ENCODE measurements at regions not wholly inside any gene's neighbourhood (a gene's known extent, or its start where the extent isn't known, plus 50 kb on each side); places are given as distances from the start of the nearest gene placed in this dataset.

- CTCF ChIA-PET = no interaction called here
- H3K27ac ChIP-seq (ENCODE audit: insufficient read depth, low read depth, low read length) = no peak overlapping the region
Measured at GRCh38 chr16:55019419-55020131, 88.9 kb downstream of the IRX5 start.

More at GRCh38 chr16:55019419-55020131, 88.9 kb downstream of the IRX5 start:
- FAIRE-seq = no peak
- no peak for DNase-seq (ENCODE audit: low read depth, low spot score)
- no peaks in the 10 kb centered on the region for H3K9me1 ChIP-seq (replicated peaks; ENCODE audit: control insufficient read depth, extremely low read depth, insufficient read depth, low read length)
- dilution Hi-C loops (cut with MboI; ENCODE audit: extremely low pct_ligation_motif_present, low sequenced_read_pairs) (no loop called here), intact Hi-C loops (cut with micrococcal nuclease) (loop anchor here (5.0 kb wide), 1 partner anchor 1072 kb away; no protein-coding TSS in a partner anchor)
- no peak overlapping the region for H2AFZ ChIP-seq (ENCODE audit: low read depth, low read length)
- no peaks in the 10 kb centered on the region for H3K27me3 ChIP-seq (ENCODE audit: control insufficient read depth in 2 of 2, insufficient read depth in 2 of 2, low read length in 2 of 2)
- H3K79me2 ChIP-seq (ENCODE audit: control insufficient read depth, insufficient read depth, low read length) = no peaks in the 10 kb centered on the region
- no peak for TF ChIP-seq JUN (IDR thresholded peaks at IDR 0.05; ENCODE audit: borderline replicate concordance, insufficient read depth, insufficient read length, low read depth)
- TF ChIP-seq MYC (IDR thresholded peaks at IDR 0.05; ENCODE audit: low read depth, low read length) = no peak
- no peak for TF ChIP-seq FOS (IDR thresholded peaks at IDR 0.05; ENCODE audit: borderline replicate concordance, insufficient read depth, low read length)
- TF ChIP-seq MAX (IDR thresholded peaks at IDR 0.05; ENCODE audit: insufficient read depth, insufficient read length) = no peak
- TF ChIP-seq GATA2 (IDR thresholded peaks at IDR 0.05; ENCODE audit: insufficient read depth, insufficient read length, low read depth, low read length) = no peak
- TF ChIP-seq POLR2A (IDR thresholded peaks at IDR 0.05; ENCODE audit: low read depth, low read length) = no peak
- no peak for TF ChIP-seq EZH2 (IDR thresholded peaks at IDR 0.05; ENCODE audit: borderline replicate concordance, low read depth, low read length, severe bottlenecking)
- TF ChIP-seq CTCF (IDR thresholded peaks at IDR 0.05; ENCODE audit: extremely low read depth in 1 of 2, insufficient read depth in 1 of 2, low read depth in 1 of 2, low read length in 2 of 2) = no peak
- TF ChIP-seq POLR2AphosphoS5 (IDR thresholded peaks at IDR 0.05; ENCODE audit: insufficient read depth, low read depth, low read length) = no peak
- H3K9me3 ChIP-seq (replicated peaks; ENCODE audit: control insufficient read depth, insufficient read depth, low read length) = no peaks in the 10 kb centered on the region
- POLR2A ChIA-PET = no interaction called here
- no peak overlapping the region for H3K4me3 ChIP-seq (replicated peaks in 1 of 3; ENCODE audit: insufficient read depth in 1 of 3, low read depth in 1 of 3, low read length in 3 of 3)
- no TSS peak for BruUV-seq (replicated peaks)
- no peak overlapping the region for H3K4me2 ChIP-seq (ENCODE audit: insufficient read depth, low read length)
- no peak overlapping the region for H3K9ac ChIP-seq (replicated peaks; ENCODE audit: extremely low read depth, insufficient read depth, low read length)
- no peaks in the 10 kb centered on the region for H3K36me3 ChIP-seq (ENCODE audit: control insufficient read depth in 2 of 2, extremely low read depth in 1 of 2, insufficient read depth in 2 of 2, low read length in 2 of 2)
- no peaks in the 10 kb centered on the region for H3K4me1 ChIP-seq (ENCODE audit: control insufficient read depth, extremely low read depth, insufficient read depth, low read length)
- H4K20me1 ChIP-seq (replicated peaks; ENCODE audit: control insufficient read depth, extremely low read depth, insufficient read depth, low read length) = no peaks in the 10 kb centered on the region

Measured in endothelial cell of umbilical vein (primary cell).